GM20431 (cell line): ENCODE measurements at regions not wholly inside any gene's neighbourhood (a gene's known extent, or its start where the extent isn't known, plus 50 kb on each side); places are given as distances from the start of the nearest gene placed in this dataset.
"Not testable (repeated sequence)": the region's sequence is repeated elsewhere in the genome, so short reads cannot be mapped to it uniquely, and the experiment has no call there.

ENCODE experiments used
- in situ Hi-C: fragments of 300-500 bp; cut with MseI, MboI; formaldehyde crosslinking; loops from one replicate; pipeline ENCODE4 v1.15.0; 2020; ENCODE audit warnings: low sequenced_read_pairs; ENCODE audit not compliant: unreplicated experiment

GRCh38 chr5:166123717-166124116, 2167.7 kb upstream of the WWC1 start:
- in situ Hi-C loops: no loop called here

- in situ Hi-C loops: no loop called here
Measured at GRCh38 chr5:166127766-166128570, 2163.5 kb upstream of the WWC1 start.

GRCh38 chr5:166145107-166145506, 2146.3 kb upstream of the WWC1 start:
- in situ Hi-C loops: not testable (repeated sequence)

- in situ Hi-C loops: no loop called here
Measured at GRCh38 chr5:166163996-166164610, 2127.3 kb upstream of the WWC1 start.

GRCh38 chr5:166165596-166165995, 2125.8 kb upstream of the WWC1 start:
- in situ Hi-C loops: no loop called here

GRCh38 chr5:166166071-166166470, 2125.4 kb upstream of the WWC1 start:
- in situ Hi-C loops: no loop called here

- in situ Hi-C loops: no loop called here
Measured at GRCh38 chr5:166172597-166172996, 2118.8 kb upstream of the WWC1 start.

GRCh38 chr5:166178411-166179080, 2112.9 kb upstream of the WWC1 start:
- in situ Hi-C loops: no loop called here

GRCh38 chr5:166185185-166185584, 2106.3 kb upstream of the WWC1 start:
- in situ Hi-C loops: no loop called here

- in situ Hi-C loops: no loop called here
Measured at GRCh38 chr5:166188501-166189325, 2102.7 kb upstream of the WWC1 start.

- in situ Hi-C loops: no loop called here
Measured at GRCh38 chr5:166192696-166193095, 2098.7 kb upstream of the WWC1 start.

- in situ Hi-C loops: no loop called here
Measured at GRCh38 chr5:166195981-166196380, 2095.5 kb upstream of the WWC1 start.

GRCh38 chr5:166200532-166200931, 2090.9 kb upstream of the WWC1 start:
- in situ Hi-C loops: no loop called here

- in situ Hi-C loops: no loop called here
Measured at GRCh38 chr5:166211640-166212039, 2079.8 kb upstream of the WWC1 start.

- in situ Hi-C loops: no loop called here
Measured at GRCh38 chr5:166236327-166236726, 2055.1 kb upstream of the WWC1 start.

- in situ Hi-C loops: no loop called here
Measured at GRCh38 chr5:166240705-166241104, 2050.7 kb upstream of the WWC1 start.

- in situ Hi-C loops: no loop called here
Measured at GRCh38 chr5:166245556-166245955, 2045.9 kb upstream of the WWC1 start.

GRCh38 chr5:166251786-166252185, 2039.7 kb upstream of the WWC1 start:
- in situ Hi-C loops: no loop called here

- in situ Hi-C loops: no loop called here
Measured at GRCh38 chr5:166257661-166258060, 2033.8 kb upstream of the WWC1 start.

GRCh38 chr5:166262395-166262794, 2029.0 kb upstream of the WWC1 start:
- in situ Hi-C loops: no loop called here
